ENCODE measurements at regions not wholly inside any gene's neighbourhood (a gene's known extent, or its start where the extent isn't known, plus 50 kb on each side); places are given as distances from the start of the nearest gene placed in this dataset.
"Not testable (repeated sequence)": the region's sequence is repeated elsewhere in the genome, so short reads cannot be mapped to it uniquely, and the experiment has no call there.

- in situ Hi-C loops (cut with HindIII; ENCODE audit: low sequenced_read_pairs) = no loop called here
- H3K4me3 ChIP-seq (ENCODE audit: low read depth, low read length) = no peak overlapping the region
- TF ChIP-seq, protein P1, sequence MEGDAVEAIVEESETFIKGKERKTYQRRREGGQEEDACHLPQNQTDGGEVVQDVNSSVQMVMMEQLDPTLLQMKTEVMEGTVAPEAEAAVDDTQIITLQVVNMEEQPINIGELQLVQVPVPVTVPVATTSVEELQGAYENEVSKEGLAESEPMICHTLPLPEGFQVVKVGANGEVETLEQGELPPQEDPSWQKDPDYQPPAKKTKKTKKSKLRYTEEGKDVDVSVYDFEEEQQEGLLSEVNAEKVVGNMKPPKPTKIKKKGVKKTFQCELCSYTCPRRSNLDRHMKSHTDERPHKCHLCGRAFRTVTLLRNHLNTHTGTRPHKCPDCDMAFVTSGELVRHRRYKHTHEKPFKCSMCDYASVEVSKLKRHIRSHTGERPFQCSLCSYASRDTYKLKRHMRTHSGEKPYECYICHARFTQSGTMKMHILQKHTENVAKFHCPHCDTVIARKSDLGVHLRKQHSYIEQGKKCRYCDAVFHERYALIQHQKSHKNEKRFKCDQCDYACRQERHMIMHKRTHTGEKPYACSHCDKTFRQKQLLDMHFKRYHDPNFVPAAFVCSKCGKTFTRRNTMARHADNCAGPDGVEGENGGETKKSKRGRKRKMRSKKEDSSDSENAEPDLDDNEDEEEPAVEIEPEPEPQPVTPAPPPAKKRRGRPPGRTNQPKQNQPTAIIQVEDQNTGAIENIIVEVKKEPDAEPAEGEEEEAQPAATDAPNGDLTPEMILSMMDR (IDR thresholded peaks at IDR 0.05; ENCODE audit: low read depth, low read length) = no peak
- DNase-seq (ENCODE audit: low read depth, low spot score) = peak; percentile 2
Measured at GRCh38 chr18:66013969-66014368, 263.2 kb downstream of the CDH7 start.

DNA sequence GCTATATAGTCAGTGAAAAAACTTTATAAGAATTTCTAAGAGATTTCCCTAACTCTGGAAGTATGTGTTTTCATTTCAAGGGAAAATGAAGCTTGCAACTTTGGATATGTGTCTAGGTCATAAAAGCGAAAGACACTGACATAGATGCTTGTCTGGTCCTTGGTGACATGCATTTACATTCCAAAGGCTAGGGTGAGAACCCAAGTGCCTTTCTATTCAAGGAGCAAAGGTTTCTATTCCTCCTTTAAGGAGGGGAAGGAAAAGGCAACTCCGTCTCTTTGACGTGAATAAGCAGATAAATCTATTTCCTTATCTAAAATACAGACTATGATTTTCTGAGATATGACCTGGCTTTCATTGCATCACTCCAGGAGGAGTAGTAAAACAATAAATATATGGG, 261.1 kb downstream of the CDH7 start:
- TF ChIP-seq, protein P1 (IDR thresholded peaks at IDR 0.05; ENCODE audit: low read depth, low read length) = no peak
- no peak for DNase-seq (ENCODE audit: low read depth, low spot score)
- no peak overlapping the region for H3K4me3 ChIP-seq (ENCODE audit: low read depth, low read length)
- in situ Hi-C loops (cut with HindIII; ENCODE audit: low sequenced_read_pairs) = no loop called here

DNA sequence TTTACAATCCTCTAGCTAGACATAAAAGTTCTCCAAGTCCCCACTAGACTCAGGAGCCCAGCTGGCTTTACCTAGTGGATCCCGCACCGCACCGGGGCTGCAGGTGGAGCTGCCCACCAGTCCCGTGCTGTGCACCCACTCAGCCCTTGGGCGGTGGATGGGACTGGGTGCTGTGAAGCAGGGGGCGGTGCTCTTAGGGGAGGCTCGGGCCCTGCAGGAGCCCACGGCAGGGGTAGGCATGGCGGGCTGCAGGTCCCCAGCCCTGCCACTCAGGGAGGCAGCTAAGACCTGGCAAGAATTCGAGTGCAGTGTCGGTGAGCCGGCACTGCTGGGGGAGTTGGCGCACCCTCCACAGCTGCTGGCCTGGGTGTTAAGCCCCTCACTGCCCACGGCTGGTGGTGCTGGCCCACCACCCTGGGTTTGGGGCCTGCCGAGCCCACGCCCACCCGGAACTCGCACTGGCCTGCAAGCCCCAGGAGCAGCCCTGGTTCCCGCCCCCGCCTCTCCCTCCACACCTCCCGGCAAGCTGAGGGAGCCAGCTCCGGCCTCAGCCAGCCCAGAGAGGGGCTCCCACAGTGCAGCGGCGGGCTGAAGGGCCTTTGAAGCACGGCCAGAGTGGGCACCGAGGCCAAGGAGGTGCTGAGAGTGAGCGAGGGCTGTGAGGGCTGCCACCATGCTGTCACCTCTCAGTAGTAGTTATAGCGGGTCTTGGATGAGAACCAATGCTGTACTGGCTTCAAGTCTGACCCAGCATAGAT, 255.2 kb downstream of the CDH7 start:
- in situ Hi-C loops (cut with HindIII; ENCODE audit: low sequenced_read_pairs) = no loop called here

GRCh38 chr18:65998971-65999700, 248.3 kb downstream of the CDH7 start:
- DNase-seq (ENCODE audit: low read depth, low spot score); in situ Hi-C loops (cut with HindIII; ENCODE audit: low sequenced_read_pairs): not testable (repeated sequence)

More for the DNA sequence above, 255.2 kb downstream of the CDH7 start:
- H3K4me3 ChIP-seq (ENCODE audit: low read depth, low read length) = no peak overlapping the region
- DNase-seq (ENCODE audit: low read depth, low spot score) = no peak
- TF ChIP-seq, protein P1 (IDR thresholded peaks at IDR 0.05; ENCODE audit: low read depth, low read length) = no peak

DNA sequence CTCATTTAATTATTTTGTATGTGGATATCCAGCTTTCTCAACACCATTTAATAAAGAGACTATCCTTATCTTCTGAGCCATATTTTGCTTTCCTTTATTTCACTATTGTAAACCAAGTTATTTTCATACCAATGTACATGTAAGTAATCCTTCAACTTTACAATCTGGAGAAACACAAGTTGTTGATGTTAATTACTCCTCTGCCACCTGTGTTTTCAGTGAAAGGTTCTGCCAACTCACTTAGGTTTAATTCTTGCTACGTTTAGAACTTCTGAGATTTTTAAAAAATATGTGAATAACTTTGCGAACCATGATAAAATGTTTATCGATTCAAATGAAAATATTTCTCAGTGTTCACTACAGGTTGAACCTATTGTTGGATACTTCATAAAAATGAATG, 244.4 kb downstream of the CDH7 start:
- no peak overlapping the region for H3K4me3 ChIP-seq (ENCODE audit: low read depth, low read length)
- in situ Hi-C loops (cut with HindIII; ENCODE audit: low sequenced_read_pairs) = no loop called here
- TF ChIP-seq, protein P1 (IDR thresholded peaks at IDR 0.05; ENCODE audit: low read depth, low read length) = no peak
- DNase-seq (ENCODE audit: low read depth, low spot score) = no peak

More at GRCh38 chr18:65998971-65999700, 248.3 kb downstream of the CDH7 start:
- H3K4me3 ChIP-seq (ENCODE audit: low read depth, low read length) = not testable (repeated sequence)

- H3K4me3 ChIP-seq (ENCODE audit: low read depth, low read length) = no peak overlapping the region
- TF ChIP-seq, protein P1 (IDR thresholded peaks at IDR 0.05; ENCODE audit: low read depth, low read length) = no peak
- DNase-seq (ENCODE audit: low read depth, low spot score) = no peak
- in situ Hi-C loops (cut with HindIII; ENCODE audit: low sequenced_read_pairs) = no loop called here
Measured at GRCh38 chr18:65994302-65994701, 243.5 kb downstream of the CDH7 start.
